Activated B cell treated with CpG ODN at 0.5 μM for 24 hours (primary cell): ENCODE measurements at regions not wholly inside any gene's neighbourhood (a gene's known extent, or its start where the extent isn't known, plus 50 kb on each side); places are given as distances from the start of the nearest gene placed in this dataset.

Experiments
- ATAC-seq: fragments of 200-7000 bp; cut with Tn5 transposase; one replicate; pipeline ENCODE4 v1.10.0; 2021; ENCODE audit warnings: low read depth, mild to moderate bottlenecking, moderate library complexity
- CTCF ChIA-PET: fragments of 350-600 bp; sonication (Branson Sonifier 250); formaldehyde crosslinking; loops from one replicate; lab custom pipeline; 2021; ENCODE audit warnings: antibody characterized with exemption; lab: Charles Lee
- POLR2A ChIA-PET: fragments of 350-600 bp; sonication (Branson Sonifier 250); formaldehyde crosslinking; loops from one replicate; lab custom pipeline; 2021; ENCODE audit warnings: antibody characterized with exemption; lab: Charles Lee
- DNase-seq: peaks from one replicate; pipeline ENCODE4 v3.0.0; 2022
- H3K27ac Mint-ChIP-seq: one replicate; pipeline ENCODE4 v1.8.0; 2020; ENCODE audit warnings: mixed read lengths
- H3K27me3 Mint-ChIP-seq: one replicate; pipeline ENCODE4 v1.8.0; 2021; ENCODE audit warnings: mixed read lengths
- H3K36me3 Mint-ChIP-seq: one replicate; pipeline ENCODE4 v1.8.0; 2021; ENCODE audit warnings: low read depth, mixed read lengths
- H3K4me1 Mint-ChIP-seq: one replicate; pipeline ENCODE4 v1.8.0; 2021; ENCODE audit warnings: mixed read lengths
- H3K4me3 Mint-ChIP-seq: one replicate; pipeline ENCODE4 v1.8.0; 2020; ENCODE audit warnings: mild to moderate bottlenecking, mixed read lengths
- H3K9me3 Mint-ChIP-seq: one replicate; pipeline ENCODE4 v1.8.0; 2020; ENCODE audit warnings: mixed read lengths
- CTCF ChIP-seq: fragments of 200-600 bp; IDR thresholded peaks from one replicate; pipeline ENCODE4 v1.8.0; 2022; ENCODE audit warnings: antibody characterized with exemption, mild to moderate bottlenecking
- intact Hi-C: fragments of 100-400 bp; cut with micrococcal nuclease; formaldehyde crosslinking; loops from one replicate; pipeline ENCODE4 v1.15.1; 2024

GRCh38 chr4:139611391-139611790, 54.2 kb upstream of the MGST2 start:
- ATAC-seq: no peak
- H3K4me1 Mint-ChIP-seq: peaks cover 7% of the 10 kb centered on the region
- POLR2A ChIA-PET: no interaction called here
- H3K27me3 Mint-ChIP-seq: peaks cover 10% of the 10 kb centered on the region
- H3K36me3 Mint-ChIP-seq: no peaks in the 10 kb centered on the region
- intact Hi-C loops: no loop called here
- no peak for DNase-seq
- no peaks in the 10 kb centered on the region for H3K9me3 Mint-ChIP-seq
- TF ChIP-seq CTCF: no peak
- H3K4me3 Mint-ChIP-seq: no peak overlapping the region
- H3K27ac Mint-ChIP-seq: no peak overlapping the region
- CTCF ChIA-PET: interaction anchor here (0.8 kb wide), 1 partner anchor 13 kb away, joined by 3 read pairs; no protein-coding TSS in a partner anchor

- Mint-ChIP-seq H3K27ac (no peak overlapping the region), H3K4me3 (no peak overlapping the region), H3K9me3 (no peaks in the 10 kb centered on the region), H3K27me3 (peaks cover 10% of the 10 kb centered on the region), H3K36me3 (no peaks in the 10 kb centered on the region), H3K4me1 (peaks cover 9% of the 10 kb centered on the region)
- ATAC-seq (no peak), DNase-seq (no peak)
- CTCF ChIA-PET: interaction anchor here (1.3 kb wide), 1 partner anchor 10 kb away, joined by 3 read pairs; no protein-coding TSS in a partner anchor
- no peak for TF ChIP-seq CTCF
- POLR2A ChIA-PET: no interaction called here
- intact Hi-C loops: loop anchor here (10.0 kb wide), 1 partner anchor 1275 kb away; no protein-coding TSS in a partner anchor
These were observed 53.6 kb upstream of the SETD7 start for GRCh38 chr4:139609647-139610046.

DNA sequence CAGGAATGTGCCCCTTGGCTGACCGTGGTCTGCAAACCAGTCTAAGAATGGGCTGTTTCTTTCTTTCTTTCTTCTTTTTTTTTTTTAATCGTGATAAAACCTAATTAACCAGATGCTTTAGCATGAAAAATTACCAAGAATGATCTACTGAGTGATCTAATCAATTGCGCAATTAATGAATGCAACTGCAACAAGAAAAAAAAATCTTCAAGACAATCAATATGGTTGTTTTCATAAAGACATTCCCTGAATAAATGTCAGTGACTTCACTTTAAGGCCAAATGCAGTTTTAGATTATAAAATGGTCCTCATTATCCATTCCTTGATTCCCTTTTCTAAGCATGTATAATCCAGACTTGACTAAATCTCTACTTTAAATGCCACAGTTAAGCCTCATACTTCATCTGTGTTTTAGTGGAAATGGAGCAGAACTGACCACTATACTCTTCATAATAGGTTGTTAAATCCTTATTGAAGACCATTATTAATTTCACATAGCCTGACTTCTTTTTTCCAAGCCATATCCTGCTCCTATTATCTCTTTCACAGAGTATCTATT, 51.6 kb upstream of the SETD7 start:
- TF ChIP-seq CTCF: no peak
- ATAC-seq (no peak), DNase-seq (no peak)
- CTCF ChIA-PET: no interaction called here
- intact Hi-C loops: loop anchor here (10.0 kb wide), 1 partner anchor 1277 kb away; no protein-coding TSS in a partner anchor
- H3K4me3 Mint-ChIP-seq: no peak overlapping the region
- H3K9me3 Mint-ChIP-seq: no peaks in the 10 kb centered on the region
- H3K27me3 Mint-ChIP-seq: peaks cover 10% of the 10 kb centered on the region
- H3K36me3 Mint-ChIP-seq: no peaks in the 10 kb centered on the region
- H3K27ac Mint-ChIP-seq: no peak overlapping the region
- H3K4me1 Mint-ChIP-seq: peaks cover 9% of the 10 kb centered on the region
- POLR2A ChIA-PET: no interaction called here

DNA sequence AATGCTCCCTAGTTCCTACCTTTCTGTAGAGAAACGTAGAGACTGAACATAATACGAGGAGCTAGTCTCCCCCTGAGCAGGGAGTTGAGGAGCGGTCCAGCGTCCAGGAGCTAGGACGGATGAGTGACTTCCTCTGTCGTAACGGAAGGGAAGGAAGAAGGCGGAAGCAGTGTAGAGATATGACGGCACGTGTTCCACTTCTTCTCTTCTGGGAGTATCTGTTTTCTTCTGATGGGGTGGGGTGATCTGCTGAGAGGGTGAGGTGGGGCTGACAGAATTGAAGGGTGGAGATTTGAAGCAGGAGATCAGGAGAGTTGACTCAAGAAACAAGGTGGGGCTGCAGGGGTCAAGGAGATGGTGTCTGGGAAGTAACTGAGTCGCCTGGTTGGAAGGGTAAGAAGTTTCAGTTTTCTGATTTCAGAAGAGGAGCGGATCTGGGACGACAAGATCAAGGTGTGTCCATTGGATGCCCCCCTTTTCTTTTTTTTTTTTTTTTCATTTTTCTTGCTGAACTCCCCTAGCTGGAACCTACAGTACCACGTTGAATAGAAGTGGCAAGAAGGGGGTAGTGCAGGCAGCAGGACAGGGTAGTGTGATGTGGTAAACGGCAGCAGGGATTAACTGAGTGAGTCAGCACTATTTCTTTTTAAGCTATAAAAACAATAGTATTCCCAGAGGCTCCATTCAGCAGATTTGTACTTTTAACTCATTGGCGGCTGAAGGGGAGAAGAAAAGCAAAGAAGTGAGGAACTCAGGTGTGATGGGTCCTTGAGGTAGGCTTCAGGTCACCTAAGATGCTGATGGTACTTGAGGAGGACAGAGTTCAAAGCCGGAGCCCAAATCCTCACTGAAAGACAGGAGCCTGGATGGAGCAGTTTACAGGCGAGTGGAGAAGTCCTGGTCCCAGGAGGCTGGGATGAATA, 50.8 kb upstream of the SETD7 start:
- ATAC-seq: peak; percentile 77
- POLR2A ChIA-PET: interaction anchor here (0.8 kb wide), 1 partner anchor 46 kb away, joined by 3 read pairs; no protein-coding TSS in a partner anchor

More for the DNA sequence above, 50.8 kb upstream of the SETD7 start:
- CTCF ChIA-PET: interaction anchor here (1.1 to 1.7 kb wide), 2 partner anchors 43 to 647 kb away, joined by 3 to 5 read pairs; no protein-coding TSS in a partner anchor
- Mint-ChIP-seq H3K36me3 (no peaks in the 10 kb centered on the region), H3K4me1 (peaks cover 9% of the 10 kb centered on the region), H3K27me3 (peaks cover 10% of the 10 kb centered on the region), H3K4me3 (peak overlapping the region; percentile 73), H3K27ac (no peak overlapping the region), H3K9me3 (no peaks in the 10 kb centered on the region)
- no peak for TF ChIP-seq CTCF
- DNase-seq: no peak
- intact Hi-C loops: loop anchor here (10.0 kb wide), 1 partner anchor 1278 kb away; no protein-coding TSS in a partner anchor
